Adrenal gland (tissue), 9 donors: ENCODE measurements at regions not wholly inside any gene's neighbourhood (a gene's known extent, or its start where the extent isn't known, plus 50 kb on each side); places are given as distances from the start of the nearest gene placed in this dataset.

Experiments
- DNase-seq, 7 donors: peaks; one replicate each; pipeline ENCODE4 v3.0.0-alpha.2; 2019 to 2020
- H3K27ac ChIP-seq, 5 donors: fragments of 200-600 bp; sonication (generic) in 4 of 5; 1 replicate in 3 of 5; 2 replicates in 2 of 5; pipeline versions ENCODE4 v1.5.1 to v1.8.0; 2016 to 2020; ENCODE audit warnings: mild to moderate bottlenecking in 1 of 5
- H3K27me3 ChIP-seq: fragments of 200-600 bp; 2 replicates; pipeline ENCODE4 v1.8.0; 2021
- H3K36me3 ChIP-seq, 2 donors: fragments of 200-600 bp; replicated peaks in 1 of 2; 1 replicate in 1 of 2; 2 replicates in 1 of 2; pipeline versions ENCODE4 v1.5.1 to v1.8.0; 2018 to 2022
- H3K4me1 ChIP-seq, 2 donors: fragments of 200-600 bp; replicated peaks in 1 of 2; 1 replicate in 1 of 2; 2 replicates in 1 of 2; pipeline versions ENCODE4 v1.5.1 to v1.8.0; 2018 to 2021
- H3K4me3 ChIP-seq, 4 donors: fragments of 200-600 bp; sonication (generic) in 3 of 4; one replicate each; pipeline ENCODE4 v1.5.1; 2016 to 2018
- H3K9me3 ChIP-seq, 3 donors: fragments of 200-600 bp; sonication (generic) in 1 of 3; replicated peaks in 1 of 3; 1 replicate in 2 of 3; 2 replicates in 1 of 3; pipeline versions ENCODE4 v1.5.1 to v1.8.0; 2016 to 2021
- POLR2A ChIP-seq, 2 donors: fragments of 450-650 bp; IDR thresholded peaks; one replicate each; pipeline ENCODE4 v1.6.1; 2017; ENCODE audit warnings: antibody characterized with exemption in 2 of 2, mild to moderate bottlenecking in 2 of 2, moderate library complexity in 1 of 2
- WGBS, 4 donors: extraction: QIAGEN DNeasy Blood & Tissue Kit in 2 of 4; methylation state at CpG; one replicate each; pipeline versions ENCODE4 v1.1.5 to v1.1.7; 2013 to 2017; 5-methylcytosine and 5-hydroxymethylcytosine counted together
- intact Hi-C, 2 donors: fragments of 100-400 bp; cut with DNase I; formaldehyde crosslinking; loops; one replicate each; pipeline versions ENCODE4 v1.14.1 to v1.15.0; 2022 to 2023
- TF ChIP-seq, protein P1 (sequence below), 6 experiments: fragments of 450-650 bp in 4 of 6; fragments of 200-600 bp in 2 of 6; sonication (generic) in 1 of 6; IDR thresholded peaks; 1 replicate in 5 of 6; 2 replicates in 1 of 6; pipeline versions ENCODE4 v1.5.1 to v1.8.0; 2016 to 2021; ENCODE audit warnings: antibody characterized with exemption in 6 of 6, mild to moderate bottlenecking in 2 of 6, moderate library complexity in 1 of 6
- donor health status: healthy with polysubstance abuse.
- donor health status: Bipolar disorder and iron deficiency.
- donor health status: DM: yes; HTN: yes; CAD: no.
- donor health status: DM: no; HTN: no; CAD: no.
- donor health status: DM: no; HTN: no; CAD: no.

DNA sequence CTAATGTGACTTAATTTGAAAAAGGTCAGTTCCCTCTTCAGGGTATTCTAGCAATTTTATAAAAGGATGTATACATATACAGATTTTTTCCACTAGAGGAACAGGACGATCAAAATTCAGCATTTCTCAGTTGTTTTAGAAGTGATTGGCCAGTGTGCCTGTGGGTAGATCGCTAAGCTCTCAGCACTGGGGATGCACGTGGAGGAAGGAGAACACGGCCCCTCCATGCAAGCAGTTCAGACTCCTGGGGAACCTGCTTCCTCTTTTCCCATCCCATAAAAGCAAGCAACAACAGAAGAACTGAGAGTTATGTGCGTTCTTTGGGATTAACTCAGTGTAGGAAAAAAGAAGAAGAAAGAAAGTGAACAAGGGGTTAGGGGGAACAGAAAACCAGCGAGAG, 328.8 kb downstream of the FOXO1 start:
- Histone ChIP-seq H3K27ac (no peak overlapping the region), H3K4me1 (no peaks in the 10 kb centered on the region), H3K4me3 (no peak overlapping the region), H3K9me3 (no peaks in the 10 kb centered on the region), H3K27me3 (no peaks in the 10 kb centered on the region), H3K36me3 (no peaks in the 10 kb centered on the region)
- TF ChIP-seq, protein P1, sequence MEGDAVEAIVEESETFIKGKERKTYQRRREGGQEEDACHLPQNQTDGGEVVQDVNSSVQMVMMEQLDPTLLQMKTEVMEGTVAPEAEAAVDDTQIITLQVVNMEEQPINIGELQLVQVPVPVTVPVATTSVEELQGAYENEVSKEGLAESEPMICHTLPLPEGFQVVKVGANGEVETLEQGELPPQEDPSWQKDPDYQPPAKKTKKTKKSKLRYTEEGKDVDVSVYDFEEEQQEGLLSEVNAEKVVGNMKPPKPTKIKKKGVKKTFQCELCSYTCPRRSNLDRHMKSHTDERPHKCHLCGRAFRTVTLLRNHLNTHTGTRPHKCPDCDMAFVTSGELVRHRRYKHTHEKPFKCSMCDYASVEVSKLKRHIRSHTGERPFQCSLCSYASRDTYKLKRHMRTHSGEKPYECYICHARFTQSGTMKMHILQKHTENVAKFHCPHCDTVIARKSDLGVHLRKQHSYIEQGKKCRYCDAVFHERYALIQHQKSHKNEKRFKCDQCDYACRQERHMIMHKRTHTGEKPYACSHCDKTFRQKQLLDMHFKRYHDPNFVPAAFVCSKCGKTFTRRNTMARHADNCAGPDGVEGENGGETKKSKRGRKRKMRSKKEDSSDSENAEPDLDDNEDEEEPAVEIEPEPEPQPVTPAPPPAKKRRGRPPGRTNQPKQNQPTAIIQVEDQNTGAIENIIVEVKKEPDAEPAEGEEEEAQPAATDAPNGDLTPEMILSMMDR (IDR thresholded peaks at IDR 0.05): no peak
- no peak for TF ChIP-seq POLR2A (IDR thresholded peaks at IDR 0.05)
- intact Hi-C loops: no loop called here
- no peak for DNase-seq
- 78 to 89% (median 82%) methylated on average over 6 of the region's 6 CpGs for WGBS, 4 donors

DNA sequence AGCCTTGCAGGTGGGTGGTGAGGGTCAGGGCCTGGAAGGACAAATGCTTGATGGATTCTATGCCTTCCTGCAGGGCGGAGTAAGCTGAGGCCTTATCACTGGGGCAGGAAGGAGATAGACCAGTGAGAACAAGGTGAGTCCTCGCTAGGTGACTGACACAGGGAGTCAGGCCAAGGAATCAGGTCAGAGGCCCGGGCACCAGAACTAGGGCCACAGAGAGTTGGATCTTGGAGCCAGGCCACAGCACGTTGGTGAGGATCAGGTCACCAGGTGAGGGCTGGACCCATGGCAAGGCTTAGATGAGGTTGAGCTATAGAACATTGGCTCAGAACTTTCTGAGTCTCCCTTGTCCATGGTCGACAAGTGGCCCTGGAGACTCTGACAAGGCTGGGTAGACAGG, 328.2 kb downstream of the FOXO1 start:
- DNase-seq: no peak
- 91 to 98% (median 92%) methylated on average over 5 of the region's 5 CpGs for WGBS, 4 donors
- intact Hi-C loops: no loop called here
- Histone ChIP-seq H3K27me3 (no peaks in the 10 kb centered on the region), H3K4me1 (no peaks in the 10 kb centered on the region), H3K27ac (no peak overlapping the region), H3K36me3 (no peaks in the 10 kb centered on the region), H3K4me3 (no peak overlapping the region), H3K9me3 (no peaks in the 10 kb centered on the region)
- TF ChIP-seq POLR2A (IDR thresholded peaks at IDR 0.05): no peak
- TF ChIP-seq, protein P1 (IDR thresholded peaks at IDR 0.05): no peak

DNA sequence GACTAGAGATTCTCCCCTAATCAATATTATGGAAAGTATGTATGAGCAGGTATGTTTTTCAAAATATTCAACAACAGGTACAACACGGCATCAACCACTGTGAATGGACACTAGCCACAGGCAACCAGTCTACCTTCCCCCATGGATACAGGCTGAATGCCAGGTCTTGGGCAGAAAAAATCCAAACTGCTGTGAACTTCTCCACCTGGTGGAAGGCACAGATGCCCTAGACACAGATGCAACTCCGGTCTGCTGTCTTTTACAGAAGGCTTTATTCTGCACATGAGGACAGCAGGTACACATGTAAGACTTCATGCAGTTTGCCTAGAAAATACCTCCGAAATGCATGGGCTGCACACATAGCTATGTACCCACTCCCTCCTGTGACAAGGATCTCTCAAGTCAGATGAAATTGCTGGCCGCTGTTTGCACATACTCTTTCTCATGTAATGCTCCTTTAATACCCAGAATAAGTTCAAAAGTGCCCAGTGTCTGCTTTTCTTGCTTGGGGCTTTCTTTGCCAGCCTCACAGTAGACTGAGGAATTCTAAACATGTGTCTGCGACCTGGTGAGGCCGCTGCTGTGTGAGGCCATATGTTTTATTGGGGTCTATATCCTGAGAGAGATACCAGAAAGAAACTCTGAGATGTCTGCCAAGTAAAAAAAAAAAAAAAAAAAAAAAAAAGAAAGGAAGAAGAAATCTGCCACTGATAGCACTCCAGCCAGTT, 325.9 kb downstream of the FOXO1 start:
- Histone ChIP-seq H3K4me3 (no peak overlapping the region), H3K9me3 (no peaks in the 10 kb centered on the region), H3K27ac (no peak overlapping the region), H3K36me3 (no peaks in the 10 kb centered on the region), H3K27me3 (no peaks in the 10 kb centered on the region), H3K4me1 (no peaks in the 10 kb centered on the region)
- TF ChIP-seq, protein P1 (IDR thresholded peaks at IDR 0.05): no peak
- no peak for TF ChIP-seq POLR2A (IDR thresholded peaks at IDR 0.05)
- WGBS, 4 donors: 76 to 86% (median 82%) methylated on average over 6 of the region's 6 CpGs
- no peak for DNase-seq
- intact Hi-C loops: no loop called here

DNA sequence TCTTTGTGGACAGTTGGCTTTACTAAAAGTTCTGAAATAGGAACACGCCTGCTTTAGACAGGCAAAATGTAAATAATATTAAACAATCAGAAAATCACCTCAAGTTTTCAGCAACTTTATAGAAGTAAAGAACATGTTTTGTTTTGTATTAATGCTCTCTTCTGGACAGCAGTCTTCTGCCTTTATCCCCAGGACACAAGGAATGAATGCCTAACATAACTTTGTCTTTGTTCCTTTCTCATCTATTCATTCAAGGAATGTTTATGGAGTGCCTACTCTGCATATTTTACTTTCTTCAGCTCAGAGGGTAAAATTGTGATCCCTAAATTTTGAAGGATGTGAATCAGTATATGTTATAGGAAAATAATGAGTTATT, 325.4 kb downstream of the FOXO1 start:
- Histone ChIP-seq H3K27ac (no peak overlapping the region), H3K9me3 (no peaks in the 10 kb centered on the region), H3K4me3 (no peak overlapping the region), H3K27me3 (no peaks in the 10 kb centered on the region), H3K4me1 (no peaks in the 10 kb centered on the region), H3K36me3 (no peaks in the 10 kb centered on the region)
- DNase-seq: no peak
- TF ChIP-seq, protein P1 (IDR thresholded peaks at IDR 0.05): no peak
- no peak for TF ChIP-seq POLR2A (IDR thresholded peaks at IDR 0.05)
- WGBS, 4 donors: 64 to 79% (median 70%) methylated on average over 1 of the region's 1 CpG
- intact Hi-C loops: no loop called here
